H1 (cell line): ENCODE measurements at regions not wholly inside any gene's neighbourhood (a gene's known extent, or its start where the extent isn't known, plus 50 kb on each side); places are given as distances from the start of the nearest gene placed in this dataset.

Experiments
- MAFK ChIP-seq: IDR thresholded peaks from 2 replicates; pipeline ENCODE4 v1.6.1; 2012; ENCODE audit warnings: low read depth, mild to moderate bottlenecking, improper control_type of control experiment, low read length
- TF ChIP-seq, protein P1 (sequence below), 3 experiments: IDR thresholded peaks; 1 replicate in 2 of 3; 2 replicates in 1 of 3; pipeline versions ENCODE4 v1.5.1 to v1.6.1; 2011; ENCODE audit warnings: low read length in 3 of 3, mild to moderate bottlenecking in 3 of 3, inconsistent platforms in 2 of 3, low read depth in 1 of 3, moderate library complexity in 1 of 3; ENCODE audit not compliant: insufficient read depth in 1 of 3; ENCODE audit errors: control extremely low read depth in 1 of 3

DNA sequence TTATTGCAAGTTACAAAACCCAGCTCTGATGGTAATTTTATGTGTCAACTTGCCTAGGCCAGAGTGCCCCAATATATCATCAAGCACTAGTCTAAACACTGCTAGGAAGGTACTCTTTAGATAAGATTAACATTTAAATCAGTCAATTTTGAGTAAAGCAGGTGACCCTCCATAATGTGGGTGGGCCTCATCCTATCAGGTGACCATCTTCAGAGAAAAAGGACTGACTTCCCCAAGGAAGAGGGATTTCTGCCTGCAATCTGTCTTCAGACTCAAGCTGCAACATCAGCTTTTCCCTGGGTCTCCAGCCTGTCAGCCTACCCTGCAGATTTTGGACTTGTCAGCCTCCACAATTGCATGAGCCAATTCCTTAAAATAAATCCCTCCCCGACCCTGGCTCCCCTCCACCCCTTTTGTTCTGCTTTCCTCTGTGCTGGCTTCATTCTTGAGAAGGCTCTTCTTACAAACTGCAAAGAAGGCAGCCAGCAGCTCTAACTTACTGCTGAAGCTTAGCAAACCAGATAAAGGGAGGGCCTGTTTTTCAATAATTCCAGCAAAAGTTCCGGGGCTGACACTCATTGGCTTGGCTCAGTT, 56.4 kb upstream of the RUNX3 start (continued):
- TF ChIP-seq, protein P1, sequence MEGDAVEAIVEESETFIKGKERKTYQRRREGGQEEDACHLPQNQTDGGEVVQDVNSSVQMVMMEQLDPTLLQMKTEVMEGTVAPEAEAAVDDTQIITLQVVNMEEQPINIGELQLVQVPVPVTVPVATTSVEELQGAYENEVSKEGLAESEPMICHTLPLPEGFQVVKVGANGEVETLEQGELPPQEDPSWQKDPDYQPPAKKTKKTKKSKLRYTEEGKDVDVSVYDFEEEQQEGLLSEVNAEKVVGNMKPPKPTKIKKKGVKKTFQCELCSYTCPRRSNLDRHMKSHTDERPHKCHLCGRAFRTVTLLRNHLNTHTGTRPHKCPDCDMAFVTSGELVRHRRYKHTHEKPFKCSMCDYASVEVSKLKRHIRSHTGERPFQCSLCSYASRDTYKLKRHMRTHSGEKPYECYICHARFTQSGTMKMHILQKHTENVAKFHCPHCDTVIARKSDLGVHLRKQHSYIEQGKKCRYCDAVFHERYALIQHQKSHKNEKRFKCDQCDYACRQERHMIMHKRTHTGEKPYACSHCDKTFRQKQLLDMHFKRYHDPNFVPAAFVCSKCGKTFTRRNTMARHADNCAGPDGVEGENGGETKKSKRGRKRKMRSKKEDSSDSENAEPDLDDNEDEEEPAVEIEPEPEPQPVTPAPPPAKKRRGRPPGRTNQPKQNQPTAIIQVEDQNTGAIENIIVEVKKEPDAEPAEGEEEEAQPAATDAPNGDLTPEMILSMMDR (IDR thresholded peaks at IDR 0.05; ENCODE audit: control extremely low read depth in 1 of 3, insufficient read depth in 1 of 3, low read depth in 1 of 3, low read length in 3 of 3) = no peak
- no peak for TF ChIP-seq MAFK
